ENCODE measurements at regions not wholly inside any gene's neighbourhood (a gene's known extent, or its start where the extent isn't known, plus 50 kb on each side); places are given as distances from the start of the nearest gene placed in this dataset.

DNA sequence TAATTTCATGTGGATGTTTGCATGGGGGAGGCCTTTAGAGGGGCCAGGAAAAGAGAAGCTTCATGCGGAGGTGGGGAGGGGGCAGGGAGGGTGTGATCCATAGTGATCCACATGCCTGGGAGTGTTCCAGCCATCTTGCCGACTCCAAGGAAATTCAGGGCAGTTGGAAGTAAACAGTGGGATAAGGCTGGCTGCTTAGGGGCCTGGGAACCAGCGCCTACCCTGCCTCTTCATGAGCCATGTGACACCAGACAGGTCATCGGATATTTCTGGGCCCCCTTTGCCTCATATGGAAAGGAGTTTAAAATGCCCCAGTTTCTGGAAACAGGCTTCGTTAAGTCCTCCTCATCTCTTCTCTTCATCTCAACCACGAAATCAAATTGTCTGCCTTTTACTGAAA lies 983.2 kb downstream of the BCL11B start:
- in situ Hi-C loops (cut with MboI; ENCODE audit: low sequenced_read_pairs) = no loop called here

DNA sequence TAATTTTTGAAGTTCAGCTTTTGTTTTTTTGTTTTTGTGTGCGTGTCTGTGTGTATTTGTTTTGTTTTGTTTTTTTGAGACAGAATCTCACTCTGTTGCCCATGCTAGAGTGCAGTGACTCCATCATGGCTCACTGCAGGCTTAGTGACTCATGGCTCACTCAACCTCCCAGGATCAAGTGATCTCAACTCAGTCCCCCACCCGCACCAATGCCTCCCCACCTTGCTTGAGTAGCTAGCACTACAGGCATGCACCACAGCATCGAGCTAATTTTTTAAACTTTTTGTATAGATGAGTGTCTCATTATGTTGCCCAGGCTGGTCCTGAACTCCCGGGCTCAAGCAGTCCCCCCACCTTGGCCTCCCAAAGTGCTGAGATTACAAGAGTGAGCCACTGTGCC lies 981.4 kb downstream of the BCL11B start:
- in situ Hi-C loops (cut with MboI; ENCODE audit: low sequenced_read_pairs) = no loop called here

DNA sequence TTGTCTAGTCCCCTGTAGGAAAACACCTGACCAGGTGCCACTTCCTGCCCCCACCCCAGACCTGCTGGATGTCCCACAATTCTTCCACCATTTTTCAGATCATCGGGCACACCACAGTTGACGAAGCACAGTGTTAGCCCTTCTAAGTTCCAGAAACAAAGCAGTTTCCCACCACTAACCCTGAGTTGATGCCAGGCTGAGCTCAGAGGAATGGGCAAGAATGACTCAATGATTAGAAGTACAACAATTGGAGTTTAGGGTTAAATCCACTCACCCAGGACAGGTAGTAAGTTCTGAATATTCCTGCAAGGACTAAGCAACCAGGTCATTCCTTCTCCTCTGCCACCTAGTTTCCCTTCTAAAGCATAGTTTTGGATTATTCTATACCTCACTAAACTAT lies 979.8 kb downstream of the BCL11B start:
- in situ Hi-C loops (cut with MboI; ENCODE audit: low sequenced_read_pairs) = no loop called here

DNA sequence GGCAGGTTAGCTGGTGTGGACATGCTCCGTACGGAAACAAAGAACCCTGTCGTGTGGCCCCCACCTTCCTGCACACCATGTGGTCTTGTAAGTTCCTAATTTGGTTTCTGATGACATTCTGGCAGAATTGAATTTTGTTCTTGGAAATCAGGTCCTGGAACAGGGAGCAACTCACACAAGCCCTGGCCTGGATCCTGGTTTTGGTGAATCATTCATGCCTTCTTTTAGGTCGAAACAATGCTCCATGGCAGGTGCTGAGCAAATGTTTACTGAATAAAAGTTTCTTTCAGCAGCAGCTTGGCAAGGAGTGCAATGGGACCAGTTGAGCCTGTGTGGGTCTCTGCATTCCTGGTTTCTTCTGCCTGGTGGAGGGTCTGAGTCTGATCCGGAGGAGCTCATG lies 978.4 kb downstream of the BCL11B start:
- in situ Hi-C loops (cut with MboI; ENCODE audit: low sequenced_read_pairs) = no loop called here

DNA sequence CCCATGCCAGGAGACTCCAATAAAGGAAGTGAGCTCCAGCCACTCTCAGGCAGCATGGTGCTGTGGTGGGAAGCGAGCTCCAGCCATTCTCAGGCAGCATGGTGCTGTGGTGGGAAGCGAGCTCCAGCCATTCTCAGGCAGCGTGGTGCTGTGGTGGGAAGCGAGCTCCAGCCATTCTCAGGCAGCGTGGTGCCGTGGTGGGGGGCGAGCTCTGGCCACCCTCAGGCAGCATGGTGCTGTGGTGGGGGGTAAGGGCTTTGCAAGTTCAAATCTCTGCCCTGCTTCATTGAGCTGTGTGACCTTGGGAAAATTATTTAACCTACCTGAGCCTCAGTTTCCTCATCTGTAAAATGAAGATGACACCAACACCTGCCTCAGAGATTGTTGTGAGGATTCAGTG lies 975.1 kb downstream of the BCL11B start:
- in situ Hi-C loops (cut with MboI; ENCODE audit: low sequenced_read_pairs) = no loop called here

DNA sequence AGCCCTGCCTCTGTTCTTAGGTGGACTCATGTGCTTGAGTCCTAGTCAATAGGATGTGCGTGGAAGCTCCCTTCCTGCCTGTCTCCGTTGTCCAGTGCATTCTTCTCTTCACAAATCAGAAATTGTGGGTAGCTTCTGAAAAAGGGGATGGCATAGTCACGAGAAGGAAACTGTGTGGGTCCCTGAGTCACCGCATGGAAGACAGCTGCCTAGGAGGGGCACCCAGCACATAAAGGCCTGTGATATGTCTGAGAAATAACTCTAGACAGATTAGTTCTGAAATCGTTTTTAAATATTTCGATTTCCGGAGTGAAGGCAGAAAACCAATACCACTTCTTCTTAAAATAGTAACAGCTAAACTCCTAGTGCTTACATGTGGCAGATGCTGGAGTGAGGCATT lies 974.4 kb downstream of the BCL11B start:
- in situ Hi-C loops (cut with MboI; ENCODE audit: low sequenced_read_pairs) = no loop called here

DNA sequence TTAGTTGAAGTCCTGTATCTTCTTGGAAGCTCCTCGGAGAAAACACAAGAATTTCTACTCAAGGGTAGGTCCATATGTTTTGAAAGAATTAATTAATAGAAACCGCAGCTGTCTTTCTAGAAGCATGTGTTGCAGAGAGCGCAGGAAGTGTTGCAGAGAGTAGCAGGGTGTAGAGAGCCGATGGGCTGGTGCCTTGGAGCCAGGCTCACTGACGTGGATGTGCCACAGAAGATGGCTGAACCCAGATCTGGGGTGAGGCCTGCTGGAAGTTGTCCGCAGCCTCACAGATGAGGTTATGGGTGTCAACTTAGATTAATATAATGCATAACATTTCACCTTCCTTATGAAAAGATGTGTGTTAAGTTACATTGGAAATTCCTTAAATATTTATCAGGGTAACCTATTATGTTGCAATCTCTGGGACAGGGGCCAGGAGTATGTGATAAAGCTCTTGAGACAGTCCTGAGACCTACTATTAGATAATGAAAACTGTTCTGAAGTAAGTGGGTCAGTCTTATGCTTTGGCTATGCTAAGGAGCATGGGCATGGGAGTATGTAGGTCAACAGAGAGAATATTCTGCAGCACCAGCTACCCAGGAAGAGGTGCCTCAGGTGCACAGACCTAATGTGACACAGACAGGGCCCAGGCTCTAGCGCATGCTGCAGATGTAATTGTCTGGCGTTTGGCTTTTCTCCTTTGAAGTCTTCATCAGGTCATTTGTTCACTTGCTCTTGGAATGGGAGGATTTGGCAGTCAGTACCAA lies 973.3 kb downstream of the BCL11B start:
- in situ Hi-C loops (cut with MboI; ENCODE audit: low sequenced_read_pairs) = no loop called here

DNA sequence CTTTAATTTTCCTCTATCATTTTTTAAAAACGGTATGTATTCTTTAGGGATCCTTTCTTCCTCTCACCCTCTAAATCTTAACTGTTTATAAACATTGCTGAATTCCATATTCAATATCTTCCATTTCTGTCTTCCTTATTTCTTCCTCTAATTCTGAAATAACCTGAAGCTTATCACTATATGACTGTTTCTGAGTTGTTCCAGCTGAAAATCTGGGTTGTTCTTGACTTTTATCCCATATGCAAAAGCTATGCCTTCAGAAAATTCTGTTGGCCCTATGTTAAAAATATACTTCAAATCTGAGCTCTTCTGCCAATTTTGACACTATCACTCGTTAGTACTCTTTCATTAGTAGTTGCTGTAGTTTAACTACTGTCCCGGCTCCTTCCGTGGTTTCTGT lies 970.3 kb downstream of the BCL11B start:
- in situ Hi-C loops (cut with MboI; ENCODE audit: low sequenced_read_pairs) = no loop called here

DNA sequence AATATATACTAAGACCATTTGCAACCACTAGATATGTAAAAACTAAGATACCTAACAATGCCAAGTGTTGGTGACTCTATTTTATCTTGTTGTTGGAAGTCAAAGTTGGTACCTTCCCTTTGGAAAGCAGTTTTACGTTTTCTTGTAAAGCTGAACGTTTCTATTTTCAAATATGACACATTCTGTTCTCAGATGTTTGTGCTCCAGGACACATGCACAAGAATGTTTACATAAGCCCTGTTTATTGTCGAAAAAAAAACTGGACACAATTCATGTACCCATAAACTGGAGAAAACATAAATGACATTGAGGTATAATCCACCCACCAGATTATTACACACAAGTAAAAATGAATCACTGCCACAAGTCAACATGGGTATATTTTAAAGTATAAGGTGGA lies 967.4 kb downstream of the BCL11B start:
- in situ Hi-C loops (cut with MboI; ENCODE audit: low sequenced_read_pairs) = no loop called here

DNA sequence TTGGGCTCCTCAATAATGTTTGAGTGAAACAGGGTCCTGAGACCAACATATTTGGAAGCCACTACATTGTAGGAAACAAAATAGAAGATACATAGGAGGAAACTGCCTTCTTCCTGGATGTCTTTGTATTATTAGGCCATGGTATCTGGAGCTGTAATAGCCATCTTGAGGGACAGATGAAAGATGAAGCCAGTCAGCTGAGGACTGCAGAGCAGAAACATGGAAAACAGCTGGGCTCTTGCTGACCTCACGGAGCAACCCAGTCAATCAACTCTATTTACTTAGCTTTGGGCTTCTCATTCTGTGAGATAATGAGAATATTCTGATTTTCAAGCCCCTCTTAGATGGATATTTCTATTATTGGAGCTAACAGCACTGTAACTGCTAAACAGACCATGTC lies 962.4 kb downstream of the BCL11B start:
- in situ Hi-C loops (cut with MboI; ENCODE audit: low sequenced_read_pairs) = no loop called here

DNA sequence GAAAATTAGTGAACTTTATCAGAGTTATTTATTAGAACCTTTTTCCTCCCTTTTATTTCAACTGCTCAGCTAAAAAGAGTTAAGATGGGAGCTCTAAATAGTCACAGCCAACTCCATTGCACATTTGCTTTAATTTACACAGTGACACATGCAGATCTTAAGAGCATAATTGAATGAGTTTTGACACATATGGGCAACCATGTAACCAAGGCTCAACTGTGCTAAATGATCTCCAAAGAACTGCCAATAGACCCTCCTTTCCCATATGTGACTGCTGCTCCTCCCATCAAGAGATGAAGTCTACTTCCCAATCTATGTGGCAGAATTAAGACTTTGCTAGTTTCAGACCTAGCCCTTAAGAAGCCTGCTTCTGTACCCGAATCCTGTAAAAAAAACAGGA lies 960.0 kb downstream of the BCL11B start:
- in situ Hi-C loops (cut with MboI; ENCODE audit: low sequenced_read_pairs) = no loop called here

DNA sequence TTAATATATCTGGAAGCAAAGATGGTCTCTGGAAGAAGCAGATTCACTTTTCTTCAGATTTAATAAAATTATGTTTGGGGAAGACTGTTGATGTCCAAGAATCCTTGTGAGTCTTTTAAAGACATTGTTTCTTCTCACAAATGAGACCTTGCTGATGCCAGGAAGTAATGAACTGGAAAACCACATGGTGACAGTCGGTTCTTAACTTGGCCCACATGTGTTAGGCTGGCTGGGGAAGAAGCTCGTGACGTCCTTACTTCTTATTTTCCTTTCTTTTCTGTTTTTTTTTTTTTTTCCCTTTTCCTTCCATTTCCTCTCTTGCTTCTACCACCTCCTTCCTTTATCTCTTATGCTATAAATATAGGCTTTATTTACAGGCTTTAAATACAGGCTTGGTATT lies 950.2 kb downstream of the BCL11B start:
- in situ Hi-C loops (cut with MboI; ENCODE audit: low sequenced_read_pairs) = no loop called here

DNA sequence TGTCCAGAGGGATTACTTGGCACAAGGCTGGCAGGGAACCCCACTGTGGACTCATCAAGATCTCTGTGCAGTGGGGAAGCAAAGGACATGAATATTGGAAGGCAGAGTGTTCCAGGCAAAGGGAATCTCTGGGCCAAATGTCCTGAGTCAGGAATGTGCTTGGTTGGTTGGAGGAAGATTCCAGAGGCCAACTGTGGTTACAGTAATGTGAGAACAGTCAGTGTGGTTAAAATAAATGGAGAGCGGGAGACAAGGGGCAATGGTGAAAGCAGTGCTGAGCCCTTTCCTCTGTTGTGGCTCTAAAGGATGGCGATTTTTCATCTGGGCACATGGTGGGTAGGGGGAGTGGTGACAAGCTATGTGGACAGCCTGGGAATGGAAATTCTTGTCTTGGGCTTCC lies 948.2 kb downstream of the BCL11B start:
- in situ Hi-C loops (cut with MboI; ENCODE audit: low sequenced_read_pairs) = no loop called here

DNA sequence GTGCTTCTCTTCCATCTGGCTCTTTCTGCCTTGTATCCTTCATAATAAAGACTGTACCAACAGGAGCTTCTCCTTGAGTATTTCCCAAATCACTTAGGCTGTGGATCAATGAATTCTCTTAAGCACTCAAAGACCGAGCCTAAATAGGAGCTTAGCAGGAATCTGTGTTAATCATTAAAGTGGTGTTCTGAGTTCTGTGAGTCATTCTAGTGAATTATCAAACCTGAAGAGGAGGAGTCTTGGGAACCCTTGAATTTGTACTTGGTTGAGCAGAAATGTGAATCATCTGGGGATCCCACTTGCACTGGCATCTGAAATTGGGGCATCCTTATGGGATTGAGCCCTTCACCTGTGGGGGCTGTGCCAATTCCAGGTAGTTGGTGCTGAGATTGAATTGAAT lies 946.2 kb downstream of the BCL11B start:
- in situ Hi-C loops (cut with MboI; ENCODE audit: low sequenced_read_pairs) = no loop called here

DNA sequence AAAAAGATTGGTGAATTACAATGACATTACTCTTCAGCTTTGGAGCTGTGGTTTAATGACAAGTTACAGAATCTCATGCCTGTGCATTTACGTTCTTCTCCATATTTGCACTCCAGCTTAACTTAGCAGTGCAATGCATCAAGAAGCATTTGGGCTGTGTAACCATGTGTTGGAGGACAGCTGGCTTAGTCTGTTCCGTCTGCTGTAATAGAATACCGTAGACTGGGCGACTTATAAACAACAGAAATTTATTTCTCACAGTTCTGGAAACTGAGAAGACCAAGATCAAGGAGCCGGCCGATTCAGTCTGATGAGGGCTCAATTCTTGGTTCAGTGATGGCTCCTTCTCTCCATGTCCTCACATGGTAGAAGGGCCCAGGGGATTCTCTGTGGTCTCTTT lies 943.5 kb downstream of the BCL11B start:
- in situ Hi-C loops (cut with MboI; ENCODE audit: low sequenced_read_pairs) = no loop called here

DNA sequence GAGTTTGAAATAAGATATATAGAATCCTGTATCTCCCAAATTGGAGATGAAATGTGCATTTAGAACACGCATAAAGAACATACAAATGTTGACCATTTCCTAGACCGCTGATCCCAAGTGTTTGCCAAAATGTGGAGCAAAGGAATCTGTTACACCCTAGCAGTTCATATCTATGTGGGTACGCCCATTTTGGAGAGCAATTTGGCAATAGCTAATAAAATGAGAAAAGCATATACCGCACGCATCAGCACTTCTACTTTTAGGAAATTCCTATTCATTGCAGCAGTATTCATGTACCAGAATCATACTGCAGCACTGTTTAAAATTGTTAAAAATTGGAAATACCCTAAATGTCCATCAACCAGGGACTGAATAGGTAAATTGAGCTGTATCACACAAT lies 937.8 kb downstream of the BCL11B start:
- in situ Hi-C loops (cut with MboI; ENCODE audit: low sequenced_read_pairs) = no loop called here

DNA sequence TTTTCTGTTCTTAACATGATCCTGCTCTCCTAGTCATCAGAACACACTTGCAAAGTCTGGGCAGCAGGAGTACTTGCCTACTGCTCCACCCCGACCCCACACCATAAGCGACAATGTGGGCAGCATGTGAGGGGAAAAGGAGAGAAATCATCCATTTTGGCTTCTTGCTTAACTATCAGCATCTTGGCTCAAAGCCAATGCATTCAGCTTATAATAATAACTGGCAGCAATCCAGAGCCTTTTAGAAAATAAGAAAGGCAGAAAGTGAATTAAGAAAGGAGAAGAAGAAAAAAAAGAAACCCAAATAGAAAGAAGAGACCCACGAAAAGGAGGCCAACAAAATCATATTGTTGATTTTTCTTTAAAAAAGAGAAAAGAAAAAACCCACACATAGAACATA lies 930.8 kb downstream of the BCL11B start:
- in situ Hi-C loops (cut with MboI; ENCODE audit: low sequenced_read_pairs) = no loop called here

DNA sequence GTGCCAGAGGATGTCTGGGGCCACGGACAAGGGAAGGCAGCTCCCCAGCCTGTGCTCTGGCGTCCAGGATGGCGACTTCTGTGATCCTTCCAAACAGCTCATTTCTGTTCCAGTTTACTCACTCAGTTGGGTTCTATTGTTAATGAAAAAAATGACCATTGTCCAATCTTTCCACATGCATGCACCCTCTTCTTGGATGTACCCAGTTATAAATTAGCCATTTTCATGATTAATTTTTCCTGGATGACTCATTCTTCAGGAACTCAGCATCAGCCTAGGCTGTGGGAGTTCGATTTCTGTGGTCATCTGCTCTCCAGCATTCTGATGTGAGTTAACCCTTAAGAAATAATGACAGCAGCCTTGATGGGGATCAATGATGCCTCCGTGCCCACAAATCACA lies 926.8 kb downstream of the BCL11B start:
- in situ Hi-C loops (cut with MboI; ENCODE audit: low sequenced_read_pairs) = no loop called here

DNA sequence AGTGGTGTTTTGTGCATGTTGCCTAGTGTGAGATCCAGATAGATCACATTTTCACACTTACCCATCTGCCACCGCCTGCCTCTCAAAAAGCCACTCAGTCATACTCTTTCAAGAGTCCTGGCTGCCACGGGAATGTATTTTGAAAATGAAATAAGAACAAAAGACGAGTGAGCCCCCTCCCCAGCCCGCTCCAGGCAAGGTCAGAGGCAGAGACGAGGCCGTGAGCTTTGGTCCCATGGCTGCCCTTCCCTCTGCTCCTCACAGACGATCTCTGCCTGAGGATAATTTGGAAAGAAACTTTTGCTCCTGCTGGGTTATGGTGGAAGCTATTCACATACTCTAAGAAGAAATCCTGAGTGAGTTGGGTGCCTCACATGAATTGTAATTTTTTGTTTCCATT lies 924.3 kb downstream of the BCL11B start:
- in situ Hi-C loops (cut with MboI; ENCODE audit: low sequenced_read_pairs) = no loop called here

DNA sequence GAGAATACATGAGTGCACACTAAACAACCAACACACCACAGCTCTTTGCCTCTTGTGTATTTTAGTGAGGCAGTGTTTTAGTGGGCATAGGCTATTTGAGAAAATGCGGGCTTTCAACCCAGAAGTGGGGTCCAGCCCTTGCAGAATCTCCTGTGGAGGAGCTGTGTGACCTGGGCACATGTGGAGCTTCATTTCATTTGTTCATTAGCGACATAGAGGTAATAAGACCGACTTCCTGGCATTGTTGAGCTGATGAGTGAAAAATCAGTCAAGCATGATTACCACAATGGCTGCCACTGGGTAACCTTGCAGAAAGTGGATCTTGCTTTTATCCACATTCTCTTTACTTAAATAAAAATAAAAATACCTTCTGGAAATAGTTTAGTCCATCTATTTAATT lies 923.5 kb downstream of the BCL11B start:
- in situ Hi-C loops (cut with MboI; ENCODE audit: low sequenced_read_pairs) = no loop called here

DNA sequence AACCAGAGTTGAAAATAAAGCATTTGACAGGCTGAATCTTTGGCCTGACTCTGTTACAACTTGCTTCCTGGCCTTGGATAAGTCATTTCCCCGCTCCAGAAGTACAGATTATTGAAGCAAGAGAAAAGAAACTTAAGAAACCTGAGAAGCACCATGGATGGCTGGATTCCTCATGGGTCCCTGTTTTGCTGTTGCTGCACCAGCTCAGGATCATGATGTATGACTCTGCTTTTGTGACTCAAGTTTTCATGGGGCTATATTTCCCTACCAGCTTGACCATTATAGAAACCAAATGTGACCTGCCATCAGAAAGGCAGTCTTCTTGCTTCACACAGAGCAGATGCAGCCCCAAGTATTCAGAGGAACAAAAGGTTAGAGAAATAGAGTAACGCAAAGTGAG lies 921.8 kb downstream of the BCL11B start:
- in situ Hi-C loops (cut with MboI; ENCODE audit: low sequenced_read_pairs) = no loop called here

DNA sequence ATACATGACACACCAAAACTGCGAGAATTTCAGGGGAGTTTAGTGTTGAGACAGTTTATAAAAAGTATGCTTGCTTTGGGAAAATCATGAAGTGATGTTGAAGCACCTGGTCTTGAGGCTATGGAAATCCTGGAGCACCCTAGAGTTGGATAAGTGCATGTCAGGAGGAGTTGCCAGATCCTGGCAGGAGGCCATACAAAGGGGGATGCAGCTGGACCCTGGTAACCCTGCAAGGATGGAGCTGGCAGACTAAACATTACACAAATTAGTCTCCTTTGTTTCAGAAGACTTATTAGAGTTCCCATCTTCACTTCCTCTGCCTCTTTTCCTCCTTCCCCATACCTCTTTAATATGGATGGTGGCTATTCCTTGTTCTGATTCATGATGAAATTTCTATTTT lies 907.0 kb downstream of the BCL11B start:
- in situ Hi-C loops (cut with MboI; ENCODE audit: low sequenced_read_pairs) = no loop called here

DNA sequence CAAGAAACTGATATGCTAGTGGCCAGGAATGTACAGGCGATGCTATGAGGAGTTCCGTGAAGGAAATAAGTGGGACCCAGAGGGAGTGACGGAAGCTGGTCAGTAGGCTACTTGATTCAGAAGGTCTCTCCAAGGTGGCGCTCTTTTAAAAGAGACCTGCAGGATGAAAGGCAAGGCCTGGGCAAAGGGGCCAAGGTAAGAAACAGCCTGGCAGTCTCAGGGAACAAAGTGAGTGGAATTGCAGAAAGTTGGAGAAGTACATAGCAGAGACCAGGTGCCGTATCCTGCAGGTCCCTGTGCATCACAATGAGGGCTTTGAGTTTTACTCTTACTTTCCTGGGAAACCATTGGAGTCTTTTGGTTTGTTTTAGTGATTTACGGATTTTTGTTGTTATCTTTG lies 905.6 kb downstream of the BCL11B start:
- in situ Hi-C loops (cut with MboI; ENCODE audit: low sequenced_read_pairs) = no loop called here

Data from HL-60/S4 (cell line).